AG04449 (cell line): ENCODE measurements at regions not wholly inside any gene's neighbourhood (a gene's known extent, or its start where the extent isn't known, plus 50 kb on each side); places are given as distances from the start of the nearest gene placed in this dataset.
"Not testable (repeated sequence)": the region's sequence is repeated elsewhere in the genome, so short reads cannot be mapped to it uniquely, and the experiment has no call there.

ENCODE experiments used
- CTCF ChIA-PET: fragments of 350-600 bp; formaldehyde crosslinking; extraction: SDS; loops from one replicate; lab custom pipeline; 2021; ENCODE audit warnings: antibody characterized with exemption; lab: Yijun Ruan, JAX
- POLR2A ChIA-PET: fragments of 400-600, 350-600 bp; formaldehyde crosslinking; extraction: SDS; loops from one replicate; lab custom pipeline; 2020; ENCODE audit warnings: antibody characterized with exemption, inconsistent platforms; lab: Yijun Ruan, JAX
- DNase-seq: peaks from one replicate; pipeline ENCODE4 v3.0.0-alpha.2; 2010; ENCODE audit warnings: low read depth, low spot score
- H3K4me3 ChIP-seq: 2 replicates; pipeline ENCODE4 v1.5.1; 2011; ENCODE audit warnings: low read depth, mild to moderate bottlenecking, control low read depth, low read length
- TF ChIP-seq, protein P1 (sequence below): IDR thresholded peaks from one replicate; pipeline ENCODE4 v1.5.1; 2011; ENCODE audit warnings: mild to moderate bottlenecking, moderate library complexity, low read length, control low read depth, inconsistent platforms; ENCODE audit not compliant: insufficient read depth; ENCODE audit errors: missing control alignments

DNA sequence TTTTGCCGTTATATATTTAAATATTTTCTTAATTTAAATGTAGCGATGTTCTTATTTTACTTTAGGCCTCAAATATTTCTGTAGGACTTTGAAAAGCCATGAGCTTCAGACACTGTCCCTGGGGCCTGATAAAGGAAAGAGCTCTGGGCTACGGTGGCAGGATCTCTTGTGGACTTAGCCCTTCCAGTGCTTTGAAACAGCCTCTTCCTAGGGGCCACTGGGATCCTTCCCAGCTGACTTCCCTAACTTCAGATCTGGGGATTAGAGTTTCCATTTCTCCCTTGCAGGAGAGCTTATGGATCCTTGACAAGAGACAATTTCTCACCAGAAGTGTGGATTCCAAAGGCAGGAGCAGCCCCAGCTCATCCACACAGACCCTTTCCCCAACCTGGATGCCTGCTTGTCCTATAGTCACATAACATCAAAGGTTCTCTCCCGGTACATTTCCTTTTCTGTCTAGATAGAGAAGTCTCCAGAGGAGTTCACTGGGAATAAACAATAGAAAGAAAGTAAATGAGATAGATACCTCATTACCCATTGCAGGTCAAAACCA lies 221.4 kb downstream of the TTC6 start:
- ChIA-PET POLR2A (no interaction called here), CTCF (no interaction called here)
- no peak overlapping the region for H3K4me3 ChIP-seq
- TF ChIP-seq, protein P1, sequence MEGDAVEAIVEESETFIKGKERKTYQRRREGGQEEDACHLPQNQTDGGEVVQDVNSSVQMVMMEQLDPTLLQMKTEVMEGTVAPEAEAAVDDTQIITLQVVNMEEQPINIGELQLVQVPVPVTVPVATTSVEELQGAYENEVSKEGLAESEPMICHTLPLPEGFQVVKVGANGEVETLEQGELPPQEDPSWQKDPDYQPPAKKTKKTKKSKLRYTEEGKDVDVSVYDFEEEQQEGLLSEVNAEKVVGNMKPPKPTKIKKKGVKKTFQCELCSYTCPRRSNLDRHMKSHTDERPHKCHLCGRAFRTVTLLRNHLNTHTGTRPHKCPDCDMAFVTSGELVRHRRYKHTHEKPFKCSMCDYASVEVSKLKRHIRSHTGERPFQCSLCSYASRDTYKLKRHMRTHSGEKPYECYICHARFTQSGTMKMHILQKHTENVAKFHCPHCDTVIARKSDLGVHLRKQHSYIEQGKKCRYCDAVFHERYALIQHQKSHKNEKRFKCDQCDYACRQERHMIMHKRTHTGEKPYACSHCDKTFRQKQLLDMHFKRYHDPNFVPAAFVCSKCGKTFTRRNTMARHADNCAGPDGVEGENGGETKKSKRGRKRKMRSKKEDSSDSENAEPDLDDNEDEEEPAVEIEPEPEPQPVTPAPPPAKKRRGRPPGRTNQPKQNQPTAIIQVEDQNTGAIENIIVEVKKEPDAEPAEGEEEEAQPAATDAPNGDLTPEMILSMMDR, result no peak
- DNase-seq, result no peak

DNA sequence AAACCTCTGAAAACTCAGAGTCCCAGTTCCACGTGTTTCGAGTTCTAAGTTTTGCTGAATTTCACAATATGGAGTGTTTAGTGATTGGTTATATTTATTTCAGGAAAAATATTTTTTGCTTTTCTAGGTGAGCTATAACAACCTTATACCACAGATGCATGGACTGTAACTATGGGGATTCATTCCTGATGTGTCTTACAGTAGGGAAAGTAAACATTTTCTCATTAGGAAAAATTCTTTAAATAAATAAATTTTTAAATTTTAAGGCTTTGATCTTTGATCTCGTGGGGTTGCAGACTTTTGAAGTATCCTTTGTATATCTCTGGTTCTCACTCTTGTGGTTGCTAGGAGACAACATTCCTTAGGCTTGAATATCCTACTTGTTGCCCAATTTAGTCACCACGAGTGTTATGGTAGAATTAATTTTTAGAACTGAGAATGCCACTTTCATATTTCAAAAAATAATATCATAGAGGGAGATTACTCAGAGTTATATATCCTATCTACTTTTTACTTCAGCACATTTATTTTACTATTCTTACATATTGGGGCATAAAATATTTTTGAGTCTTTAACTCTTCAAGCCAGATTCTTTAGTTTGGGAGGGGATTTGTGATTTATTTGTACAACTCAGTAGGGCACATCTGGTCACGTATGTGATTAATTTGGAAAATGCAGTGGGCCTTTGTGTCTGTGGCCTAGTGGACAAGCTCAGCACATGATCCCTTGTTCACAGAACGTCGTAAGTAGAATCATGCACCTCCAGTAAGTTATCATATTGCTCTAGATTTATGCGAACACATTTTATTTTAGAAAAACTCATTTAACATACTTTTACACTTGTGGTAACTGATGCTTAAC lies 224.0 kb downstream of the TTC6 start:
- CTCF ChIA-PET, result interaction anchor here (1.0 to 1.3 kb wide), 2 partner anchors 13 to 55 kb away, joined by 4 read pairs; no protein-coding TSS in a partner anchor
- DNase-seq, result peak; percentile 37
- POLR2A ChIA-PET, result no interaction called here
- H3K4me3 ChIP-seq, result no peak overlapping the region
- TF ChIP-seq, protein P1, result no peak

DNA sequence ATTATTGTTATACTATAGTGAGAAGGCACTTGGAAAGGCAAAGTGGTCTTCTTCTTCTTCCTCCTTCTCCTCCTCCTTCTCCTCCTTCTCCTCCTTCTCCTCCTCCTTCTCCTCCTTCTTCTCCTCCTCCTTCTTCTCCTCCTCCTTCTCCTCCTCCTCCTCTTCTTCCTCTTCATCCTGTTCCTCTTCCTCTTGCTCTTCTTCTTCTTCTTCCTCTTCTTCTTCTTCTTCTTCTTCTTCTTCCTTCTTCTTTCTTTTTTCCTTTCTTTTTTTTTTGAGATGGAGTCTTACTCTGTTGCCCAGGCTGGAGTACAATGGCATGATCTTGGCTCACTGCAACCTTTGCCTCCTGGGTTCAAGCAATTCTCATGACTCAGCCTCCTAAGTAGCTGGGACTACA lies 225.4 kb downstream of the TTC6 start:
- CTCF ChIA-PET, DNase-seq, H3K4me3 ChIP-seq, POLR2A ChIA-PET: not testable (repeated sequence)

DNA sequence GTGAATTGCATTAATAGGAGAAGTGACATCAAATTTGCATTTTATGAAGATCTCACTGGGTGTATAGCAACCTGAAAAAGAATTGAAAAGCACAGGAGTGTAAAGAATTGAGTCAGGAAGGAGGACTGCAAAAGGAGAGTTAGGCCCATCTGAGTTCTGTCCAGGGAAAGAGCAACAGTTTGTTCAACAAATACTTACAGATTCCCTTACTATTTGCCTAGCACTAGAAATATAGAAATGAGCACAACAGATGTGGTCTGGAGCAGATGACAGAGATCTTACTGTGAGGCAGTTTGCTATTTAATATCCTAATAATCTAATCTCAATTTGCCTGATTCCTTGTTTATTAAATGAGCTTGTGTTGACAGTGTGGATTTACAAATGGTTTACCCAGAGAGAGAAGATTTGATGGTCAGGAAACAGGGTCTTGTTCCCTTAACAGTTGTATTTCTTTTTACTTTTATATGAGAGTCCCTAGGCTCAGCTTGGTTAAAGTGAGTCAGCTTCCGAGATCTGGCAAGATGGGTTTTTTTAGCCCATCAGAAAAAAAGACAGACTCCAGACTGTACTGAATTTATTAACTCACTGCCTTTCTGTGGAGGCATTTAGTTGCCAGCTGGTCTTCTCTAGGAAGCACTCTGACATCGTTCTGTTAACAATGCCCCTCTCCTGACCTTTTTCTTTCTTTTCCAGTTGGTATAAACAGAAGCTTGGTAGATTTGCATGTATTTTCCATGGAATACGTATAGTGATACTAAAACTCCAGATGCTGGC lies 229.7 kb downstream of the TTC6 start:
- DNase-seq, result no peak
- TF ChIP-seq, protein P1, result no peak
- CTCF ChIA-PET, result no interaction called here
- POLR2A ChIA-PET, result no interaction called here
- H3K4me3 ChIP-seq, result no peak overlapping the region

DNA sequence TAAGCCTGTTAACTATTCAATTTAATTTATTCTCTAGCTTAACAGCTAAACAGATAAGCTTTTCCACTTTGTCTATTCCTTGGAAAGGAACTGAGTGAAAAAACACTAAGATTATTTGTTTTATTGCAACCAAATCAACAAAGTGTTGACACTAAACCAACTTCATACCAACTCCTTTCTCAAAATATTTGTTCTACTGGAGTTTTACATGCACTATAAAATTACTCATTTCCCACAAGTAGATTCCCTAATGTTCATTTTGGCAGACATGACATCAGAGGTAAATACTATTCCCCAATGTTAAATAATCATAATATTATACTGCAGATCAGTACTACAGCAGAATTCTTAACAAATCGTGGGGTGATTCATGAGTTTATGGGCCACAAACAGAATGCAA lies 231.4 kb downstream of the TTC6 start:
- TF ChIP-seq, protein P1, result no peak
- ChIA-PET CTCF (interaction anchor here (0.7 kb wide), 1 partner anchor 48 kb away, joined by 3 read pairs; no protein-coding TSS in a partner anchor), POLR2A (no interaction called here)
- no peak overlapping the region for H3K4me3 ChIP-seq
- no peak for DNase-seq

DNA sequence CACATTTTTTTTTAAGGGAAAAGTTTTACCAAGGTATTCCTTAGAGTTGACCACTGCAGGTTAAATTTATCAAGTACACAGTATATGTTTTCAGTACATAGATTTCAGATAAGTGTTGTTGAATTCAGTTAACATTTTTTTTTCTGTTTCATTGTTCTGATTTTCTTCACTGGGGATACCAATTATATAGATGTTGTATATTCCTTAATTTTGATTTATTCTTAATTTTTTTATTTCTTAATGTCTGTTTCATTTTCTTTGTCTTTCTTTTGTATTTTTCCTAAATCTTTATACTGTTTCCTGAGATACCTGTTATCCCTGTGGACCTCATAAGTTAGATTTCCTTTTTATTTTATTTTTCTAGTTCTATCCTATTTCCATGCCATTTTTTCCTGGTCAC lies 234.8 kb downstream of the TTC6 start:
- ChIA-PET CTCF (no interaction called here), POLR2A (no interaction called here)
- no peak overlapping the region for H3K4me3 ChIP-seq
- TF ChIP-seq, protein P1, result no peak
- DNase-seq, result no peak
